CD14-positive monocyte (primary cell): ENCODE measurements at regions not wholly inside any gene's neighbourhood (a gene's known extent, or its start where the extent isn't known, plus 50 kb on each side); places are given as distances from the start of the nearest gene placed in this dataset.

Experiments
- DNase-seq, 3 donors: peaks; one replicate each; pipeline ENCODE4 v3.0.0-alpha.2; 2011 to 2022
- H2AFZ ChIP-seq: 2 replicates; pipeline ENCODE4 v1.6.0; 2012; ENCODE audit warnings: mild to moderate bottlenecking, low read depth, low read length, inconsistent platforms; ENCODE audit not compliant: insufficient read depth, poor library complexity, severe bottlenecking
- H3K27ac ChIP-seq, 2 donors: 1 replicate in 1 of 2; 2 replicates in 1 of 2; pipeline ENCODE4 v1.5.1; 2012 to 2013; ENCODE audit warnings: low read length in 2 of 2, control low read depth in 1 of 2, inconsistent platforms in 1 of 2, low read depth in 1 of 2, mild to moderate bottlenecking in 1 of 2
- H3K27me3 ChIP-seq, 2 donors: one replicate each; pipeline versions ENCODE4 v1.6.0 to v1.6.1; 2011 to 2013; ENCODE audit warnings: low read length in 2 of 2; ENCODE audit not compliant: control insufficient read depth in 2 of 2, insufficient read depth in 2 of 2
- H3K36me3 ChIP-seq, 2 donors: replicated peaks in 1 of 2; 1 replicate in 1 of 2; 2 replicates in 1 of 2; pipeline versions ENCODE4 v1.5.1 to v1.6.1; 2012 to 2013; ENCODE audit warnings: low read length in 2 of 2, control low read depth in 1 of 2, inconsistent platforms in 1 of 2, mild to moderate bottlenecking in 1 of 2; ENCODE audit not compliant: insufficient read depth in 2 of 2, control insufficient read depth in 1 of 2
- H3K4me1 ChIP-seq, 2 donors: 1 replicate in 1 of 2; 2 replicates in 1 of 2; pipeline versions ENCODE4 v1.5.1 to v1.6.1; 2012 to 2013; ENCODE audit warnings: low read length in 2 of 2, control low read depth in 1 of 2, inconsistent platforms in 1 of 2, mild to moderate bottlenecking in 1 of 2, moderate library complexity in 1 of 2; ENCODE audit not compliant: insufficient read depth in 2 of 2, control insufficient read depth in 1 of 2
- H3K4me2 ChIP-seq: replicated peaks from 2 replicates; pipeline ENCODE3; 2012; ENCODE audit warnings: low read length, moderate library complexity, mild to moderate bottlenecking; ENCODE audit not compliant: poor library complexity, severe bottlenecking; ENCODE audit errors: extremely low read depth
- H3K4me3 ChIP-seq, 3 experiments: fragments of 200-600 bp in 1 of 3; sonication (generic) in 1 of 3; replicated peaks in 1 of 3; 1 replicate in 2 of 3; 2 replicates in 1 of 3; pipeline ENCODE4 v1.5.1; 2011 to 2013; ENCODE audit warnings: low read length in 3 of 3, mild to moderate bottlenecking in 3 of 3, control low read depth in 2 of 3, low read depth in 2 of 3, inconsistent platforms in 1 of 3, moderate library complexity in 1 of 3
- H3K79me2 ChIP-seq: 2 replicates; pipeline ENCODE4 v1.6.0; 2012; ENCODE audit warnings: mild to moderate bottlenecking, control low read depth, inconsistent platforms, low read length, moderate library complexity; ENCODE audit not compliant: insufficient read depth
- H3K9ac ChIP-seq: 2 replicates; pipeline ENCODE4 v1.6.0; 2017; ENCODE audit warnings: low read length, mild to moderate bottlenecking; ENCODE audit not compliant: insufficient read depth, poor library complexity, severe bottlenecking
- H3K9me3 ChIP-seq, 2 donors: replicated peaks in 1 of 2; 1 replicate in 1 of 2; 2 replicates in 1 of 2; pipeline versions ENCODE4 v1.5.1 to v1.6.1; 2012 to 2013; ENCODE audit warnings: low read length in 2 of 2, control low read depth in 1 of 2; ENCODE audit not compliant: control insufficient read depth in 1 of 2, insufficient read depth in 1 of 2
- H4K20me1 ChIP-seq: 2 replicates; pipeline ENCODE4 v1.6.0; 2012; ENCODE audit warnings: mild to moderate bottlenecking, low read length, control low read depth, moderate library complexity; ENCODE audit not compliant: insufficient read depth
- H3K27ac Mint-ChIP-seq, 7 donors: one replicate each; pipeline ENCODE4 v1.8.0; 2020; ENCODE audit warnings: mild to moderate bottlenecking in 7 of 7, mixed read lengths in 7 of 7, moderate library complexity in 6 of 7, inconsistent platforms in 2 of 7
- H3K27me3 Mint-ChIP-seq, 3 donors: one replicate each; pipeline ENCODE4 v1.8.0; 2021 to 2022; ENCODE audit warnings: low read depth in 3 of 3, mild to moderate bottlenecking in 3 of 3, mixed read lengths in 3 of 3, moderate library complexity in 3 of 3, inconsistent platforms in 1 of 3
- H3K36me3 Mint-ChIP-seq, 2 donors: one replicate each; pipeline ENCODE4 v1.8.0; 2020; ENCODE audit warnings: mixed read lengths in 2 of 2, inconsistent platforms in 1 of 2, mild to moderate bottlenecking in 1 of 2
- H3K4me1 Mint-ChIP-seq: one replicate; pipeline ENCODE4 v1.8.0; 2020; ENCODE audit warnings: mild to moderate bottlenecking, mixed read lengths
- H3K4me3 Mint-ChIP-seq, 2 donors: one replicate each; pipeline ENCODE4 v1.8.0; 2020; ENCODE audit warnings: mild to moderate bottlenecking in 2 of 2, mixed read lengths in 2 of 2, moderate library complexity in 1 of 2
- H3K9me3 Mint-ChIP-seq, 7 donors: one replicate each; pipeline ENCODE4 v1.8.0; 2020 to 2022; ENCODE audit warnings: mixed read lengths in 7 of 7, mild to moderate bottlenecking in 6 of 7, moderate library complexity in 6 of 7, inconsistent platforms in 2 of 7
- CTCF ChIP-seq: fragments of 200-600 bp; IDR thresholded peaks from one replicate; pipeline ENCODE4 v1.8.0; 2022; ENCODE audit warnings: antibody characterized with exemption, mild to moderate bottlenecking
- WGBS: methylation state at CpG from one replicate; pipeline ENCODE4 v1.1.5; 2013; ENCODE audit warnings: missing lambda C conversion rate; ENCODE audit not compliant: insufficient coverage; 5-methylcytosine and 5-hydroxymethylcytosine counted together
- intact Hi-C, 2 donors: fragments of 100-400 bp; cut with micrococcal nuclease; formaldehyde crosslinking; loops; one replicate each; pipeline versions ENCODE4 v1.15.0 to v1.15.1; 2023

- Histone ChIP-seq H3K27ac (no peak overlapping the region), H3K4me3 (no peak overlapping the region), H3K27me3 (no peaks in the 10 kb centered on the region), H3K4me1 (no peaks in the 10 kb centered on the region), H2AFZ (no peak overlapping the region), H3K79me2 (no peaks in the 10 kb centered on the region), H3K4me2 (no peak overlapping the region), H3K9me3 (no peaks in the 10 kb centered on the region), H4K20me1 (no peaks in the 10 kb centered on the region), H3K36me3 (no peaks in the 10 kb centered on the region), H3K9ac (no peak overlapping the region)
- H3K27ac Mint-ChIP-seq, result no peak overlapping the region
- no peaks in the 10 kb centered on the region for H3K4me1 Mint-ChIP-seq
- TF ChIP-seq CTCF, result no peak
- intact Hi-C loops, result no loop called here
- WGBS, result no CpG with 5 or more reads among the region's 3 CpGs
- no peaks in the 10 kb centered on the region for H3K36me3 Mint-ChIP-seq
- peaks cover 0 to 3% (median 0%) of the 10 kb centered on the region in 7 donors for H3K9me3 Mint-ChIP-seq
- DNase-seq, result no peak
- no peak overlapping the region for H3K4me3 Mint-ChIP-seq
- peaks cover 0 to 6% (median 2%) of the 10 kb centered on the region in 3 donors for H3K27me3 Mint-ChIP-seq
These were observed 81.9 kb upstream of the GREM2 start for GRCh38 chr1:240693844-240694243.

- Mint-ChIP-seq H3K4me1 (no peaks in the 10 kb centered on the region), H3K36me3 (no peaks in the 10 kb centered on the region), H3K4me3 (no peak overlapping the region), H3K27ac (no peak overlapping the region), H3K27me3 (peaks cover 0 to 6% (median 2%) of the 10 kb centered on the region in 3 donors), H3K9me3 (peaks cover 0 to 3% (median 0%) of the 10 kb centered on the region in 7 donors)
- Histone ChIP-seq H3K9ac (no peak overlapping the region), H3K4me2 (no peak overlapping the region), H3K79me2 (no peaks in the 10 kb centered on the region), H2AFZ (no peak overlapping the region), H3K27ac (no peak overlapping the region), H4K20me1 (no peaks in the 10 kb centered on the region), H3K4me1 (no peaks in the 10 kb centered on the region), H3K4me3 (no peak overlapping the region), H3K27me3 (no peaks in the 10 kb centered on the region), H3K9me3 (no peaks in the 10 kb centered on the region), H3K36me3 (no peaks in the 10 kb centered on the region)
- no peak for DNase-seq
- intact Hi-C loops, result no loop called here
- TF ChIP-seq CTCF, result no peak
These were observed 81.1 kb upstream of the GREM2 start for GRCh38 chr1:240693036-240693435.
